Activated CD4-positive, alpha-beta T cell treated with anti-CD3 and anti-CD28 coated beads, Interleukin-2, Interleukin-4, amounts not matched to agents 100 ng/mL and 50 ng/mL, durations not matched to agents 16 hours and 8 hours (primary cell): ENCODE measurements at regions not wholly inside any gene's neighbourhood (a gene's known extent, or its start where the extent isn't known, plus 50 kb on each side); places are given as distances from the start of the nearest gene placed in this dataset.
"Not testable (repeated sequence)": the region's sequence is repeated elsewhere in the genome, so short reads cannot be mapped to it uniquely, and the experiment has no call there.

Source experiments
- DNase-seq: peaks from one replicate; pipeline ENCODE4 v3.0.0-alpha.2; 2020; ENCODE audit warnings: low spot score

- no peak for DNase-seq
Measured at GRCh38 chr4:56139241-56139827, 190.6 kb downstream of the CEP135 start.

- not testable (repeated sequence) for DNase-seq
Measured at GRCh38 chr4:56134834-56135233, 186.1 kb downstream of the CEP135 start.

GRCh38 chr4:56134266-56134665, 185.5 kb downstream of the CEP135 start:
- DNase-seq, result no peak

GRCh38 chr4:56132835-56133234, 184.1 kb downstream of the CEP135 start:
- DNase-seq, result no peak

- not testable (repeated sequence) for DNase-seq
Measured at GRCh38 chr4:56132188-56132587, 183.4 kb downstream of the CEP135 start.

GRCh38 chr4:56130606-56131155, 181.9 kb downstream of the CEP135 start:
- no peak for DNase-seq

- peak; percentile 4 for DNase-seq
Measured at GRCh38 chr4:56129431-56129861, 180.7 kb downstream of the CEP135 start.

GRCh38 chr4:56128213-56128612, 179.5 kb downstream of the CEP135 start:
- no peak for DNase-seq

- DNase-seq, result no peak
Measured at GRCh38 chr4:56127716-56128115, 179.0 kb downstream of the CEP135 start.

GRCh38 chr4:56123547-56123946, 174.8 kb downstream of the CEP135 start:
- DNase-seq, result no peak

GRCh38 chr4:56123051-56123450, 174.3 kb downstream of the CEP135 start:
- DNase-seq, result no peak

- no peak for DNase-seq
Measured at GRCh38 chr4:56118845-56119244, 170.1 kb downstream of the CEP135 start.

- no peak for DNase-seq
Measured at GRCh38 chr4:56118055-56118454, 169.3 kb downstream of the CEP135 start.

- no peak for DNase-seq
Measured at GRCh38 chr4:56115898-56116297, 167.2 kb downstream of the CEP135 start.

GRCh38 chr4:56112377-56112776, 163.6 kb downstream of the CEP135 start:
- no peak for DNase-seq

GRCh38 chr4:56106180-56107147, 157.7 kb downstream of the CEP135 start:
- no peak for DNase-seq

- no peak for DNase-seq
Measured at GRCh38 chr4:56104188-56104587, 155.4 kb downstream of the CEP135 start.

- DNase-seq, result no peak
Measured at GRCh38 chr4:56102601-56103000, 153.9 kb downstream of the CEP135 start.

GRCh38 chr4:56099378-56099786, 150.6 kb downstream of the CEP135 start:
- DNase-seq, result no peak

GRCh38 chr4:56093576-56093975, 144.8 kb downstream of the CEP135 start:
- DNase-seq, result no peak

GRCh38 chr4:56092540-56092939, 143.8 kb downstream of the CEP135 start:
- no peak for DNase-seq

GRCh38 chr4:56086561-56086960, 137.8 kb downstream of the CEP135 start:
- DNase-seq, result no peak

GRCh38 chr4:56086073-56086541, 137.4 kb downstream of the CEP135 start:
- no peak for DNase-seq
